Mammary epithelial cell (primary cell): ENCODE measurements at regions not wholly inside any gene's neighbourhood (a gene's known extent, or its start where the extent isn't known, plus 50 kb on each side); places are given as distances from the start of the nearest gene placed in this dataset.

ENCODE experiments used
- EZH2 ChIP-seq: IDR thresholded peaks from 2 replicates; pipeline ENCODE4 v1.6.1; 2012; ENCODE audit warnings: low read length, inconsistent platforms, borderline replicate concordance
- TF ChIP-seq, protein P1 (sequence below), 2 donors: IDR thresholded peaks in 1 of 2; conservative IDR thresholded peaks in 1 of 2; 2 replicates each; pipeline ENCODE4 v1.5.1; 2011 to 2012; ENCODE audit warnings: inconsistent platforms in 2 of 2, low read length in 2 of 2, mild to moderate bottlenecking in 2 of 2, control low read depth in 1 of 2, low read depth in 1 of 2; ENCODE audit not compliant: insufficient read depth in 1 of 2; ENCODE audit errors: extremely low read depth in 1 of 2

DNA sequence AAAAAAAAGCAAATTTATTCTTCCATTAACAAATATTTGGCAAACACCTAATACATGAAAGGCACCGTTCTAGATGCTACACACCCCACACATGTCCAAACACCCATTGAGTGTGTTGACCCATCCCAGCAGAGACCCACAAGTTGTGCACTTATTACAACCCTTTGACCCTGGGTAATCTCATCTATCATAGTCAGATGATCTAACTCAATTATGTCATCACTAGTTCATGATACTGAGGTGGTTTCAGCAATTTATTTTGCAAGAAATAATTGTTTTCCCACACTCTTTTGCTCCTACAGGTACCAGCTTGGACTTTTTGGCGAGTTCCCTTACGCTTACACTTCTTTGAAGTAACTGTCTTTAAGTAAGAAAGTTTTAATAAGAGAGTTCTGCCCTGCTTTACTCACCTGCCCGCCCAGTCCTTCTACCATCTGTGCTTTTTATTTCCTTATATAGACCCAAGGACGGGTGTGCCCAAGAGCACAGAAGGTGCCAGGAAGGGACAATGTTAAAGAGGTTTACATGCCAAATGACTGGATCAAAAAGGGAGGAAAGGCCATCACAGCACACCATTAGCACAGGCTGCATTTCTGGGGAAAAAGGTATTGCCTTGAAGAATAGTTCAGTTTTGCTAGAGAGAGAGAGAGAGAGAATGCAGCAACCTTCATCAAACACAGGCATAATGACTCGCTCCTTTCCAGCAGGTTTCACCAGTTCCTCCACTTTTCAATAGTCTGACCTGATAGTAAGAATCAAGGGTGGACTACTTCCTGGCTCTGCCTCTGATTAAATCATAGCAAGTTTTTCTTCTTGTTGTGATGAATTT is 54.5 kb upstream of the ATP11B start:
- TF ChIP-seq, protein P1, sequence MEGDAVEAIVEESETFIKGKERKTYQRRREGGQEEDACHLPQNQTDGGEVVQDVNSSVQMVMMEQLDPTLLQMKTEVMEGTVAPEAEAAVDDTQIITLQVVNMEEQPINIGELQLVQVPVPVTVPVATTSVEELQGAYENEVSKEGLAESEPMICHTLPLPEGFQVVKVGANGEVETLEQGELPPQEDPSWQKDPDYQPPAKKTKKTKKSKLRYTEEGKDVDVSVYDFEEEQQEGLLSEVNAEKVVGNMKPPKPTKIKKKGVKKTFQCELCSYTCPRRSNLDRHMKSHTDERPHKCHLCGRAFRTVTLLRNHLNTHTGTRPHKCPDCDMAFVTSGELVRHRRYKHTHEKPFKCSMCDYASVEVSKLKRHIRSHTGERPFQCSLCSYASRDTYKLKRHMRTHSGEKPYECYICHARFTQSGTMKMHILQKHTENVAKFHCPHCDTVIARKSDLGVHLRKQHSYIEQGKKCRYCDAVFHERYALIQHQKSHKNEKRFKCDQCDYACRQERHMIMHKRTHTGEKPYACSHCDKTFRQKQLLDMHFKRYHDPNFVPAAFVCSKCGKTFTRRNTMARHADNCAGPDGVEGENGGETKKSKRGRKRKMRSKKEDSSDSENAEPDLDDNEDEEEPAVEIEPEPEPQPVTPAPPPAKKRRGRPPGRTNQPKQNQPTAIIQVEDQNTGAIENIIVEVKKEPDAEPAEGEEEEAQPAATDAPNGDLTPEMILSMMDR (conservative IDR thresholded peaks at IDR 0.05 in 1 of 2, IDR thresholded peaks at IDR 0.05 in 1 of 2; ENCODE audit: extremely low read depth in 1 of 2, insufficient read depth in 1 of 2, low read depth in 1 of 2, low read length in 2 of 2), result no peak
- TF ChIP-seq EZH2, result no peak
